HG03460 (cell line): ENCODE measurements at regions not wholly inside any gene's neighbourhood (a gene's known extent, or its start where the extent isn't known, plus 50 kb on each side); places are given as distances from the start of the nearest gene placed in this dataset.
"Not testable (repeated sequence)": the region's sequence is repeated elsewhere in the genome, so short reads cannot be mapped to it uniquely, and the experiment has no call there.

ENCODE experiments used
- ATAC-seq: cut with Tn5 transposase; IDR thresholded peaks from one replicate; pipeline ENCODE4 v1.9.1; 2021; ENCODE audit not compliant: unreplicated experiment

GRCh38 chr18:30465096-30465495, 577.4 kb downstream of the DSC3 start:
- no peak for ATAC-seq

GRCh38 chr18:30457156-30457555, 585.4 kb downstream of the DSC3 start:
- no peak for ATAC-seq

- ATAC-seq, result no peak
Measured at GRCh38 chr18:30455741-30456140, 586.8 kb downstream of the DSC3 start.

- ATAC-seq, result no peak
Measured at GRCh38 chr18:30454920-30455319, 587.6 kb downstream of the DSC3 start.

- no peak for ATAC-seq
Measured at GRCh38 chr18:30451981-30452380, 590.6 kb downstream of the DSC3 start.

GRCh38 chr18:30450927-30451326, 591.6 kb downstream of the DSC3 start:
- no peak for ATAC-seq

GRCh38 chr18:30446605-30447004, 595.9 kb downstream of the DSC3 start:
- no peak for ATAC-seq

GRCh38 chr18:30444544-30444943, 598.0 kb downstream of the DSC3 start:
- no peak for ATAC-seq

GRCh38 chr18:30440351-30440750, 602.2 kb downstream of the DSC3 start:
- no peak for ATAC-seq

GRCh38 chr18:30439174-30439573, 603.4 kb downstream of the DSC3 start:
- ATAC-seq, result no peak

- no peak for ATAC-seq
Measured at GRCh38 chr18:30432349-30432748, 610.2 kb downstream of the DSC3 start.

- not testable (repeated sequence) for ATAC-seq
Measured at GRCh38 chr18:30419399-30419798, 623.1 kb downstream of the DSC3 start.

- no peak for ATAC-seq
Measured at GRCh38 chr18:30415903-30416302, 626.6 kb downstream of the DSC3 start.

GRCh38 chr18:30409120-30409519, 633.4 kb downstream of the DSC3 start:
- no peak for ATAC-seq

- no peak for ATAC-seq
Measured at GRCh38 chr18:30406728-30407127, 635.8 kb downstream of the DSC3 start.

- no peak for ATAC-seq
Measured at GRCh38 chr18:30405038-30405437, 637.5 kb downstream of the DSC3 start.

GRCh38 chr18:30404422-30404821, 638.1 kb downstream of the DSC3 start:
- no peak for ATAC-seq

- no peak for ATAC-seq
Measured at GRCh38 chr18:30403278-30403677, 639.3 kb downstream of the DSC3 start.

GRCh38 chr18:30387401-30387800, 655.1 kb downstream of the DSC3 start:
- no peak for ATAC-seq

GRCh38 chr18:30386624-30387023, 655.9 kb downstream of the DSC3 start:
- no peak for ATAC-seq

GRCh38 chr18:30385684-30386083, 656.9 kb downstream of the DSC3 start:
- ATAC-seq, result no peak

- no peak for ATAC-seq
Measured at GRCh38 chr18:30381826-30382225, 660.7 kb downstream of the DSC3 start.

- ATAC-seq, result no peak
Measured at GRCh38 chr18:30378097-30378496, 664.4 kb downstream of the DSC3 start.

GRCh38 chr18:30376515-30376914, 666.0 kb downstream of the DSC3 start:
- ATAC-seq, result no peak
